Endothelial cell (in vitro differentiated cells): ENCODE measurements at regions not wholly inside any gene's neighbourhood (a gene's known extent, or its start where the extent isn't known, plus 50 kb on each side); places are given as distances from the start of the nearest gene placed in this dataset.

Source experiments
- DNase-seq: peaks from one replicate; pipeline ENCODE4 v3.0.0; 2021; ENCODE audit warnings: low spot score
- H3K27ac Mint-ChIP-seq: one replicate; pipeline ENCODE4 v1.8.0; 2021; ENCODE audit warnings: mixed read lengths, inconsistent platforms; ENCODE audit not compliant: unreplicated experiment
- H3K27me3 Mint-ChIP-seq: one replicate; pipeline ENCODE4 v1.8.0; 2021; ENCODE audit warnings: mild to moderate bottlenecking, moderate library complexity, mixed read lengths, inconsistent platforms; ENCODE audit not compliant: unreplicated experiment
- H3K36me3 Mint-ChIP-seq: one replicate; pipeline ENCODE4 v1.8.0; 2021; ENCODE audit warnings: mild to moderate bottlenecking, low read depth, mixed read lengths, inconsistent platforms; ENCODE audit not compliant: unreplicated experiment
- H3K4me1 Mint-ChIP-seq: one replicate; pipeline ENCODE4 v1.8.0; 2021; ENCODE audit warnings: mild to moderate bottlenecking, mixed read lengths, inconsistent platforms; ENCODE audit not compliant: unreplicated experiment
- H3K4me3 Mint-ChIP-seq: one replicate; pipeline ENCODE4 v1.8.0; 2021; ENCODE audit warnings: mild to moderate bottlenecking, mixed read lengths, inconsistent platforms; ENCODE audit not compliant: unreplicated experiment
- H3K9me3 Mint-ChIP-seq: one replicate; pipeline ENCODE4 v1.8.0; 2021; ENCODE audit warnings: mixed read lengths, inconsistent platforms; ENCODE audit not compliant: unreplicated experiment
- CTCF ChIP-seq: fragments of 200-600 bp; sonication (generic); IDR thresholded peaks from one replicate; pipeline ENCODE4 v1.5.0; 2021; ENCODE audit warnings: antibody characterized with exemption; ENCODE audit not compliant: unreplicated experiment

DNA sequence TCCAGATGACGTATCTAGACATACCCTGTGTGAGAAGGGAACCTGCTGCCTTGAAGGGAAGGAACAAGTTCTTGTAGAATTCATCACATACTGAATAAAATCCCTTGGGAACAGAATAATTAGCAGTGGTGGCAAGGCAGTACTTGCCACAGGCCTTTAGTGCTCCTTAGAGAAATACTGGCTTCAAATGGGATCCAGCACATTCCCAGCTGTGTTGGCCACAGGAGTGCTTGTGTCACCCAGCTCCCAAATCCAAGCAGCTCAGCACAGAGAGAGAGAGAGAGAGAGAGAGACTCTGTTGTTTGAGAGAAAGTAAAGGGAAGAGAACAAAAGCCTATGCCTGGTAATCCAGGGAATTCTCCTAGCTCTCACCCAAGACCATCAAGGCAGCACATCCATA, 969.0 kb upstream of the ALCAM start:
- no peak for DNase-seq
- TF ChIP-seq CTCF: no peak
- Mint-ChIP-seq H3K4me1 (no peaks in the 10 kb centered on the region), H3K36me3 (no peaks in the 10 kb centered on the region), H3K4me3 (no peak overlapping the region), H3K27ac (no peak overlapping the region), H3K9me3 (no peaks in the 10 kb centered on the region), H3K27me3 (no peaks in the 10 kb centered on the region)

DNA sequence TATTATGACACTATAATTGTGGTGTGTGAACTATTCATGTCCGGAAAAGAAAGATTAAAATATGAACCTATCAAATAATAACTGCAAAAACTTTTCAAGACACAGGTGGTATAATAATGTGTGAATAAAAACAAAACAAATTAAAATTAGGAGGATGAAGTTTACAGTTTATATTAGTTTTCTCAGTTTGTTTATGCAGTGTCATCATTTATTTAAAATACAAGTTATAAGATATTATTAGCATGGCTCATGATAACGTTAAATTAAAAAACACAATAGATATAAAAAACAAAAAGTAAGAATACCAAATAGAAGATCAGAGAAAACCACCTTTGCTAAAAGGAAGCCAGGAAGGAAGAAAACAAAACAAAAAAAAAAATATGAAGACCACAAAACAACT, 963.8 kb upstream of the ALCAM start:
- Mint-ChIP-seq H3K9me3 (no peaks in the 10 kb centered on the region), H3K27ac (no peak overlapping the region), H3K36me3 (no peaks in the 10 kb centered on the region), H3K4me3 (no peak overlapping the region), H3K4me1 (no peaks in the 10 kb centered on the region), H3K27me3 (no peaks in the 10 kb centered on the region)
- no peak for DNase-seq
- no peak for TF ChIP-seq CTCF

GRCh38 chr3:104411757-104412156, 955.0 kb upstream of the ALCAM start:
- H3K4me1 Mint-ChIP-seq: no peaks in the 10 kb centered on the region
- H3K4me3 Mint-ChIP-seq: no peak overlapping the region
- no peak for TF ChIP-seq CTCF
- no peak for DNase-seq
- no peaks in the 10 kb centered on the region for H3K36me3 Mint-ChIP-seq
- no peaks in the 10 kb centered on the region for H3K9me3 Mint-ChIP-seq
- no peak overlapping the region for H3K27ac Mint-ChIP-seq
- no peaks in the 10 kb centered on the region for H3K27me3 Mint-ChIP-seq

GRCh38 chr3:104412608-104413580, 953.8 kb upstream of the ALCAM start:
- H3K36me3 Mint-ChIP-seq: no peaks in the 10 kb centered on the region
- DNase-seq: no peak
- no peaks in the 10 kb centered on the region for H3K4me1 Mint-ChIP-seq
- TF ChIP-seq CTCF: no peak
- H3K4me3 Mint-ChIP-seq: no peak overlapping the region
- H3K27ac Mint-ChIP-seq: no peak overlapping the region
- H3K27me3 Mint-ChIP-seq: no peaks in the 10 kb centered on the region
- H3K9me3 Mint-ChIP-seq: no peaks in the 10 kb centered on the region

GRCh38 chr3:104428337-104428925, 938.3 kb upstream of the ALCAM start:
- Mint-ChIP-seq H3K9me3 (no peaks in the 10 kb centered on the region), H3K4me3 (no peak overlapping the region), H3K4me1 (no peaks in the 10 kb centered on the region), H3K27ac (no peak overlapping the region), H3K36me3 (no peaks in the 10 kb centered on the region), H3K27me3 (no peaks in the 10 kb centered on the region)
- DNase-seq: no peak
- TF ChIP-seq CTCF: no peak
